ENCODE measurements at regions not wholly inside any gene's neighbourhood (a gene's known extent, or its start where the extent isn't known, plus 50 kb on each side); places are given as distances from the start of the nearest gene placed in this dataset.

DNA sequence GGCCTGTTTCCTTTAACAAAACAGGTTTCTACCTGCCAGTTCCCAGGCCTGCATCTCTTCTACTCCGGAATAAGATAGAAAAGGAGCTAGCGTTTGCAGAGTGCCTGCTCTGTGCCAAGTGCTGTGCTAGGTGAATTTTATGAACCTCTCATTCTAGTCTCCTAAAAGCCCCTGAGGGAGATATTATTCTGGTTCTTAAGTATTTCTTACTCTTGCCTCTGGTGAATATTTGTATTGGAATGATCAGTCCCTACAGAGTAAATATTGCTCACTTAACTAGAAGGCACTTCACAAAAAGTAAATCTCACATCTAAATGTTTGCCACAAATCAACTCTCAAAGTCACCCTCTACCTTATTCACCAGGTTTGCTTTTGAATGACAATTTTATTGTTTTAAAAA is 227.1 kb downstream of the AUH start:
- TF ChIP-seq EZH2 (IDR thresholded peaks at IDR 0.05; ENCODE audit: borderline replicate concordance, low read depth, low read length, poor library complexity, severe bottlenecking): no peak
- TF ChIP-seq, protein P1, sequence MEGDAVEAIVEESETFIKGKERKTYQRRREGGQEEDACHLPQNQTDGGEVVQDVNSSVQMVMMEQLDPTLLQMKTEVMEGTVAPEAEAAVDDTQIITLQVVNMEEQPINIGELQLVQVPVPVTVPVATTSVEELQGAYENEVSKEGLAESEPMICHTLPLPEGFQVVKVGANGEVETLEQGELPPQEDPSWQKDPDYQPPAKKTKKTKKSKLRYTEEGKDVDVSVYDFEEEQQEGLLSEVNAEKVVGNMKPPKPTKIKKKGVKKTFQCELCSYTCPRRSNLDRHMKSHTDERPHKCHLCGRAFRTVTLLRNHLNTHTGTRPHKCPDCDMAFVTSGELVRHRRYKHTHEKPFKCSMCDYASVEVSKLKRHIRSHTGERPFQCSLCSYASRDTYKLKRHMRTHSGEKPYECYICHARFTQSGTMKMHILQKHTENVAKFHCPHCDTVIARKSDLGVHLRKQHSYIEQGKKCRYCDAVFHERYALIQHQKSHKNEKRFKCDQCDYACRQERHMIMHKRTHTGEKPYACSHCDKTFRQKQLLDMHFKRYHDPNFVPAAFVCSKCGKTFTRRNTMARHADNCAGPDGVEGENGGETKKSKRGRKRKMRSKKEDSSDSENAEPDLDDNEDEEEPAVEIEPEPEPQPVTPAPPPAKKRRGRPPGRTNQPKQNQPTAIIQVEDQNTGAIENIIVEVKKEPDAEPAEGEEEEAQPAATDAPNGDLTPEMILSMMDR (conservative IDR thresholded peaks at IDR 0.05; ENCODE audit: low read depth, low read length): no peak
